Right hindlimb (tissue), 1 donor: ENCODE measurements at regions not wholly inside any gene's neighbourhood (a gene's known extent, or its start where the extent isn't known, plus 50 kb on each side); places are given as distances from the start of the nearest gene placed in this dataset.
"Not testable (repeated sequence)": the region's sequence is repeated elsewhere in the genome, so short reads cannot be mapped to it uniquely, and the experiment has no call there.

Experiments
- DNase-seq: peaks from one replicate; pipeline ENCODE4 v3.0.0-alpha.2; 2018

DNA sequence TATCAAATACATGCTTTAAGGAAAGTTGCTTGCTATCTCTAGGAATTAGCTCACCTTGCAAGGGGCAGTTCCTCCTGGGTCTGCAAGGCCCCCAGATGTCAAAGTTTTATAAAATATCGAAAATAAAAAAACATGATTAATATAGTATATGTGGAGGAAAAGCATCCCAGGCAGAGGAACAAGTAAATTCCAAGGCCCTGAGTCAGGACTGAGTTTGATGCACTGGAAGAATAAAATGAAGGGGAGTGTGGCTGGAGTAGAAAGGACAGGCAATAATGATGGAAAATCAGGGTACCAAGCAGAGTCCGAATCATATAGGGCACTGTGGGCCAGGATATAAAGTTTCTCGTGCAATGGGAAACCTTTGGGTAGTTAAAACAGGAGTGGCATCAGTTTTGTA, 112.4 kb upstream of the EEPD1 start:
- DNase-seq = no peak

DNA sequence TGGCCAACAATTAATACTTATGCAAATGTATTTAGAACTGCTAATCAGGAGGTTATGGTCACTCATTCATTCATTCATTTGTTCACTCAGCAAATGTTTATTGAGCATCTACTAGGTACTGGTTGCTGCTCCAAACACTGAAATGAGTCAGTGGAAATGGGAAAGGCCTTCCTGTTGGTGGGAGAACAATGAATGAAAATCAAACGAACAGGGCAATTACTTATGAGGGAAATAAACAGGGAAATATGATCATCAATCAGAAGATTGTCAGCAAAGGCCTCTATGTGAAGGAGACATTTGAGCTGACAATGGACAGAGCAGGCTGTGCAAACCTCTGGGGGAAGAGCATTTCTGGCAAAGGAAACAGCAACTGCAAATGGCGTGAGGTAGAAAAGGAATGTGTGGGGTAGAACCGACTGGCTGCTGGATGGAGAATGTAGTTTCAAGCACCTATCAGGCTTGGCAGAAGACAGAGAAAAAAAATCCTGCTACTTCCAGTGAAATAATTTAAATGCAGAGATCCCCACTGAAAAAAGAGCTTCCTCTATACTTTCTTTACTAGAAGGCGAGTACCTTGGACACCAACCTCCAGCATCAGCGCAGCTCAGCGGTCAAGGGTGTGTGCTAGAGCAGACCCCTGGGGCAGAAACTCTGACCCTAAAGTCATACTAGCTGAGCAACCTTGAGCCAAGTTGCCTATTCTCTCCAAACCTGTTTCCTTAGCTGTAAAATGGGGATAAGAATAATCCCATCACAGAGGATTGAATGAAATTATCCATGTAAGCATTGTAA, 108.8 kb upstream of the EEPD1 start:
- DNase-seq = no peak

DNA sequence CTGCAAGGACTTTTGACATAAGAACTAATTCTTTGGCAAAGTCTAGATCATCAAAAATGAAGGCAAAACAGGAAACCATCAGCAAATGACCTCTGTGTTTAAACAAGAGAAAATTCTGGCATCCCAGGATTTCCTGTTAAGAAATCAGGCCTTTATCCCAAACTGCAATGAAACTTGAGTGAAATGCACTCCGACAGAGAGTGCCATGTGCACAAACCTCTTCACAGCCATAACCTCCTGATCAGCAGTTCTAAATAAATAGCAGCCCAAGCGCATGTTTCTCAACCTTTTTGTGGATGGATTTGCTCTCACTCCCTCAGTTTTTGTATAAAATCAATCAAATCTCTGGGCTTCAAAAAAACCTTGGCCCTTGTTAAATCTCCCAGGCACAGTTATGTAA, 107.7 kb upstream of the EEPD1 start:
- no peak for DNase-seq

DNA sequence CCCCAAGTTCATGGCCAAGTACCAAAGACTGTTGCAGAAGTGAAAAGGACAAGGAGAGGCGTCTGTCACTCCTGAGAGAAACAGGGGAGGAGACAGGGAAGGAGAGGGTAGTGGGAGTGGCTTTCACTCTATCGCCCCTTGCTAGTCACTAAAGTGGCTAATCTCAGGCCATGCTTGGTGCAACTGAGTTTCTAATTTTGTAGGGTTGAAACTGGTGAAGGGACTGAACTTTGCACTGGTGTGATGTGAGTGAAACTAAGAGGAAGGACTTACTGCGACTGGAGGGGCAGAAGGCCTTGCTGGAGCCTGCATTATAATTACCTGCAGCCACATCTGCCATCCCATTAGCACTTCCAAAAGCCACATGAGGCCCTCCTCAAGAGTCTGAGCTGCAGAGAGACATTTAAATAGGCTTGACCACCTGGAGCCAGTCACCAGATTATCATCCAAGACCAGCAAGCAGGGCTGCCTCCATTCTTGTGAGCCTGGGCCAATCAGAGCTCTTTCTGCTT, 107.2 kb upstream of the EEPD1 start:
- DNase-seq = no peak

DNA sequence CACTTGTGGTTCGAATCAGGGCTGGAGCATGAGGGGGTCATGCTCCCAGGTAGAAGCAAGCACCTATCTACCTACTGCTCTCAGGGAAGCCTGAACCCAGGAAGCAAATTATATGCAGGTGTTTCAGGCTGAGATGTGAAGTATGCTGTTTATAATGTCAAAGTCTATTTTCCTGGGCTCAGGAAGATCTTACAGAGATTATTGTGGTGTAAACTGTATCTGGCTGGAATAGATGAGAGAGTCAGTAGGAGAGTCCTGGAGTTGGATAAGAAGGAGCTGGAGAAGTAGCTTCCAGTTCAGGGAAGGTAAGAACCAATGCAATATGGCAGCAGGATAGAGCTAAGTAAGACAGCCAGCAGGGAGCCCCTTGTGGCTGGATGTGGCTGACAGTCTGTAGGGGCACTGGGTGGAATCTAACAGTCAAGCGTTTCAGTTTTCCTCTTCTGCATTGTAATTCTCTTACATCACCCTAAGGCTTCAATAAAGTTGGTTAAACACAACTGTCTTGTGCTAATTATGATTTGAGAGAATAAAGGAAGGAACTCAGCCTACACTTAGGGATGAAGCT, 105.9 kb upstream of the EEPD1 start:
- DNase-seq = no peak

DNA sequence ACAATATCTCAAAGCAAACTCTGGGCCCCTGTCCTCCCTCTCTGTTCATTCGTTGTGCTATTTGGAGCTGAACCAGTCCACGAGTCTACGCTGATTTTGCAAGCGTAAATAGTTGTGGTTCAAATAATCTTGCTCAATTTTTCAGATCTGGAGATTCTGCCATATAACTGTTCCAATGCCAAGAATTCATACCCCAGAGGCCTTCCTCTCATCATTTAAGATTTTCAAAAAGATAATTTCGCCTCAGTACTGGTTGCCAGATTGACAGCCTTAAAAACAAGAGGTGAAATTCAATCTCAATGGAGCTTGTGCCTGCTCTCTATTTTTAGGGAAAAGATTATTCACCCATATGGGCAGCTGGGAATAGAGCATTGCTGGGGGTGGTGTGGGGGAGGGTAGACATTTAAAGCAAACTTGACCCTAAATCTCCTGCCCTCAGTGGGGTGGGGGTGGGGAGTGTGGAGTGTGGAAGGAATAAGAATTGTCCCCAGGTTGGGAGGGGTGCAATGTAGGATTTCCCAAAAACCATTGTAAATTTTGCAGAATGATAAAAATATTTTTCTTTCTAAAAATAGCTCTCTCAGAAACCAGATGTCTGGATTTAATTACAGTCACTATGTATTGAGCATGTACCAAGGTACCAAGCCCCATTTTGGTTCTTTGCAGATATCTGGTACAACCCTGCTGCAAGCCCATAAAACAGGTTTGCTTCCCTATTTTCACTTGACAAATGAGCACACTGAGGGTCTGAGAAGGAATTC, 104.7 kb upstream of the EEPD1 start:
- no peak for DNase-seq

DNA sequence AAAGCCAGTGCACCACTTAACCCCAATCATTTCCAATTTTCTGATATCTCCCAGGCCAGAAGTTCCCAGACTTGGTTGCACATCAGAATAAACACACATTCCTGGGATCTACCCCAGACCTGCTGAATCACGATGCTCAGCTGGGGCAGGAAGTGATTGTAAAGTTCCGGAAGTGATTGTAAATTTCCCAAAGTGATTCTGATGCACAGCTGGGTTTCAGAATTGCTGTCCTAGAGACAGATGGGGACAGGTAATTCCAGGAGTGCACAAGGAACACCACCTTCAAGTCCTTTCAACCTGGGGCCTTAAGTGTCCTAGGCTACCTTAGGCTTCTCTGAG, 104.2 kb upstream of the EEPD1 start:
- DNase-seq = no peak

DNA sequence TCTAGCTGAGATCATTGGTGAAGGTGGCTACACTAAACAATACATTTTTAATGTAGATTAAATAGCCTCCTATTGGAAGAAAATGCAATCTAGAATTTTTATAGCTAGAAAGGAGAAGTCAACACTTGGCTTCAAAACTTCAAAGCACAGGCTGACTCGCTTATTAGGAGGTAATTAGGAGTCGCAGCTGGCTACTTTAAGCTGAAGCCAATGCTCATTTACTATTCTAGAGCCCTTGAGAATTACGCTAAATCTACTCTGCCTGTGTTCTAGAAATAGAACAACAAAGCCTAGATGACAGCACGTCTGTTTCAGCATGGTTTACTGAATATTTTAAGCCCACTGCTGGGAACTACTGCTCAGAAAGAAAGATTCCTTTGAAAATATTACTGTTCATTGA, 101.6 kb upstream of the EEPD1 start:
- no peak for DNase-seq

DNA sequence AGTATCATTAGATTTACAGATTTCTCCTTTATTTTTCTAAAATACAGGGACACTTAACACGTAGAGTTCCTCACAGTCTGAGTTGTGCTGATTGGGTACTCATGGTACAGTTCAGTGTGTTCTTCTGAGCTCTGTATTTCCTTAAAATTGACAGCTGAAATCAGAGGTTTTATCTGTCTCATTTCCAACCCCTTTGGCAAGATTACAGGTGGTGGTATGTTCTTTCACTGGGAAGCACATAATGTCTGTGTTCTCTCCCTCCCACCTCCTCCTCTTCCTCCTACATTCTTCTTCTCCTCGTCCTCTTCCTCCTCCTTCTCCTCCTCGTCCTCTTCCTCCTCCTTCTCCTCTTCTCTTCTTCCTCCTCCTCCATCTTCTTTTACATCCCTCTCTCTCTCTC, 99.5 kb upstream of the EEPD1 start:
- DNase-seq = no peak

DNA sequence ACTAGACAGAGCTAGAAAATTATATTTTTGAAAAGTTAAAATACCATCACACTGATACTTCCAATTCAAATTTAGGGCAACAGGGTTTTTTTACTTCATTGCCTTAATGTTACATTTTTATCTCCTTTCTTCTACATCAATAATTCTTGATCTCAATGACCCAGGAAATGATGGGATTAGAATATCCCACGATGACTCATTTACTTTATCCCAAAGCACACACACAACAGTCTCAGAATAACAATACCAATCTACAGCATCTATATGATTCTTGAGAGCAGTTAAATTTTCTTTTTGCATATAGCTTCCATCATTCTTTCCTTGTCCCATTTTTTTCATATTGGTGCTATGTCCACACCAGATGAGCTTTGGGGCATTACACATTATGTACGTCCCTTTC, 98.4 kb upstream of the EEPD1 start:
- no peak for DNase-seq

DNA sequence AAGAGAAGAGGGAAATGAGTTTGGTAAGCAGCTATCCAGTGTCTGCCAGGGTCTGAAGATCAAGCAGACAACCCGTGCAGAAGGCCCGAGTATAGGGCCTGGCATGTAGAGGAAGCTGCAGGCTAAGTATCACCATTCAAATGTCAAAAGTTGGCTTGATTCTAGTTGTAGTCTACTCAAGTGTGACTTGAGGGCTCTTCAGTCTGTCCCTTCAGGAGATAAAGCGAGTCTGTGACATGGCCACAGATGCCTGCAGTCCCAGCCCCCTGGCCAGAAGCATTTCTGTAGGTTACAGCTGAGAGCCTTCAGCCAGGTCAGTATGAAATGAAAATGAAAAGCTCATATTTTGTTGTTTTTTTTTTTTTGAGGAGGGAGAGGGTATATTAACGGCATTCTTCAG, 97.8 kb upstream of the EEPD1 start:
- DNase-seq = no peak

DNA sequence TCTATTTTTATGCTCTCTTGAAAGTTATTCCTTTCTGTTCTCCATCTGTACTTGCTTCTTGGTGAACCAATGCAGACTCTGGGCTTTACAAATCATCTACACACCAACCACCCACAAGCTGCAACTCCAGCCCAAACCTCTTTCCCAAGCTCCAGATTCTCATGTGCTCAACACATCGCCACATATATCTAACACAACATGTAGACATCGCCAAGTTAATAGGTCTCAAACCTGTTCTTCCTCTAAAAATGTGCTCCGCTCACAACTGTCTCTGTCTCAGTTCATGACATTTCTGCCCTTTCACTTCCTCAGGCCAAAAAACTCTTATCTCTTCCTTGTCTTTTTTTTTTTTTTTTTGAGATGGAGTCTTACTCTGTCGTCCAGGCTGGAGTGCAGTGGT, 95.7 kb upstream of the EEPD1 start:
- DNase-seq = no peak

DNA sequence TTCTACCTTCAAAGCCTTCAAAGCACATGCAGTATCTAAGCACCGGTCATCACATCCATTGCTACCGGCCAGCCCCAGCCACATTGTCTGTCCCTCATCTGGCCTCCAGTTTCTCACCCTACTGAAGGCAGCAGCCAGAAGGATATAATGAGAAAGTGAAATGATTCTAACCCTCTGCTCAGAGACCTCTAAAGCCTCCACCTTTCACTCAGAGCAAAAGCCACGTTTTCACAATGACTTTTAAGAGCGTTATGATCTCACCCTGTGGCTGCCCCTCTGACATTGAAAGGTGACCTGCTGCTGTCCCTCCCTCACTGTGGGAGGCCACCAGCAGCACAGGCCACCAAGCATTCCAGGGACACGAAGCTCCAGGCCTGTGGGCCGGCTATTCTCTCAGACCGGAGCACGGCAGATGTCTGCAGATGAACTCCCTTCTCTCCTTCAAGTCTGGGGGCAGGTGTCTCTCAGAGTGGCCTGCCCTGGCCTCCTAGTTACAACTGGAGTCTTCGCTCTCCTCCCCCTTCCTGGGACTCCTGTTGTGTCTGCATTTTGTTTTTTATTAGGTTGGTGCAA, 94.9 kb upstream of the EEPD1 start:
- DNase-seq = no peak

DNA sequence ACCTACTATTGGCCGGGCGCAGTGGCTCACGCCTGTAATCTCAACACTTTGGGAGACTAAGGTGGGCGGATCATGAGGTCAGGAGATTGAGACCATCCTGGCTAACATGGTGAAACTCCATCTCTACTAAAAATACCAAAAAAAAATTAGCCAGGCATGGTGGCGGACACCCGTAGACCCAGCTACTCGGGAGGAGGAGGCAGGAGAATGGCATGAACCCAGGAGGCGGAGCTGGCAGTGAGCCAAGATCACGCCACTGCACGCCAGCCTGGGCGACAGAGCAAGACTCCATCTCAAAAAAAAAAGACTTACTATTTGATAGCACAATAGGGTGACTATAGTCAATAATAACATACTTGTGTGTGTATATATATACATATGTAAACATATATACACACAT, 92.7 kb upstream of the EEPD1 start:
- not testable (repeated sequence) for DNase-seq

DNA sequence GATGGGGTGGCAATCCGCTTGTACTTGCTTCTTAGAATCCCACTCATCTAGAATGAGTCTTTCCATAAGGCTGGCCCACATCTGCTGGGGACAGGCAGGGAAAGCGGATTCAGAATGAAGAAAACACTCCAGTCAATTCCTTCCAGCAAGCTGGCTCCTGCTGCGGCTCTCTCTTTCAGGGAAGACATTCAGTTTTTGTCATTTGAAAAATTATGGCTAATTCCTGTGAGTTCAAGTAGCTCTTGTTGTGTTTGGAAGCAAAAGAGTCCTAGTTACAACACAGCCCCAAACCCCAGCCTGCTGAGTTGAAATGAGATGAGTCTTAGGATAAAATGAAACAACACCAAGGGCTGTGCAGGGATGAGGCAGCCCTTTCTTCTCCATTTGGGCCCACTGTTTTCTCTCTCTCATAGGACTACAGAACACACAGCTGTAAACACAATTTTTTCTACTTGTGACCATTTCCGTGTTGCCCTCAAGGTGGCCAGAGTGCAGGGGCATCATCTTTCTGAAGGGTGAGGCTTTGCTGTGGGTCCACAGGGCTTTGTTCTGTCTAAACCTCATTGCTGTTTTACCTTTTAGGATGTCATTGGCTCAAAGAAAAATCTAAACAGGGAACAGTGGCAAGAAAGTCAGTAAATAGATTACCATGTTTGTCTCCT, 90.8 kb upstream of the EEPD1 start:
- no peak for DNase-seq

DNA sequence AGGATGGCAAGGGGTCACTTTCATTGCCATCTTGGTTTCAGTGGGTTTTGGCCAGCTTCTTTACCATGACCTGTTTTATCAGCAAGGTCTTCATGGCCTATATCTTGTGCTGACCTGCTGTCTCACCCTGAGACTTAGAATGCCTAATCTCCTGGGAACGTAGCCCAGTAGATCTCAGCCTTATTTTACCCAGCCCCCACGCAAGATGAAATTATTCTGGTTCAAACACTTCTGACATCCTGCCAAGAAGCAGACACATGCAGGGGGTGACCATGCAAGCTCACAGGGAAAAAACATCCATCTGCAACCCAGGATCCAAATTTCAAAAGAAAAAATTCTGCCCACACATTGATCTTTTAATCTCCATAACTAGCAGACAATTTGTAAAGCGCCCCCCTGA, 88.4 kb upstream of the EEPD1 start:
- DNase-seq = no peak

DNA sequence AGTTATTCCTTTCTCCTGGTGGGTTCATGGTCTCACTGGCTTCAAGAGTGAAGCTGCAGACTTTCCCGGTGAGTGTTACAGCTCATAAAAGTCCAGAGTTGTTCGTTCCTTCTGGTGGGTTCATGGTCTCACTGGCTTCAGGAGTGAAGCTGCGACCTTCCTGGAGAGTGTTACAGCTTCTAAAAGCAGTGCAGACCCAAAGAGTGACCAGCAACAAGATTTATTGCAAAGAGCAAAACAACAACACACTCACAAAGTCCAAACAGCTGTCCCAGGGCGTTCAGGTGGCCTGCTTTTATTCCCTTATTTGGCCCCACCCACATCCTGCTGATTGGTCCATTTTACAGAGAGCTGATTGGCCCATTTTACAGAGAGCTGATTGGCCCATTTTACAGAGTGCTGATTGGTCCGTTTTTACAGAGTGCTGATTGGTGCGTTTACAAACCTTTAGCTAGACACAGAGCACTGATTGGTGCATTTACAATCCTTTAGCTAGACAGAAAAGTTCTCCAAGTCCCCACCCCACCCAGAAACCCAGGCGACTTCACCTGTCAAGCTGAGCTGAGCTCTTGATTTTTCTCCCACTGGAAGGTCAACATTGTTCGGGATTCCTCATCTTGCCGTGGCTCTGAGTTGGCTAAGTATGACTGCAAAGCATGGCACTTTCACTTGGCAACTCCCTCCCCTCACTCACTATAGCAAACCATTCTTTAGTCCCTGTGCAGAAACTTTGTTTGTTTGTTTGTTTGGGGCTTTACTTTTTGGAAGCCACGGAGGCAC, 87.3 kb upstream of the EEPD1 start:
- not testable (repeated sequence) for DNase-seq

DNA sequence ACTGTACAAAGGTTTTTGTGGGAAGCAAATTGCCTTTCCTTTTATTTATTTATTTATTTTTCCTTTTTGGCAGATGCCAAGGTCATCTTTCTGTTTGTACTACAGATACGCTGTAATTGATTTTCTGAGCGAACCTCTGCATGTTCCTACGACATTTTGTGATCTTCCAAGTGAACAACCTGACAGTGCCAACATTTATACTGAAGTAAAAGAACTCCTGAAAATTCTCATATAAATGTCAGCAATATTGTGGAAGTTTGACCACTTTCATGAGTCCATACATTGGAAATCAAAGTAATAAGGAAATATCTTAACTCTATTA, 86.8 kb upstream of the EEPD1 start:
- DNase-seq = no peak

DNA sequence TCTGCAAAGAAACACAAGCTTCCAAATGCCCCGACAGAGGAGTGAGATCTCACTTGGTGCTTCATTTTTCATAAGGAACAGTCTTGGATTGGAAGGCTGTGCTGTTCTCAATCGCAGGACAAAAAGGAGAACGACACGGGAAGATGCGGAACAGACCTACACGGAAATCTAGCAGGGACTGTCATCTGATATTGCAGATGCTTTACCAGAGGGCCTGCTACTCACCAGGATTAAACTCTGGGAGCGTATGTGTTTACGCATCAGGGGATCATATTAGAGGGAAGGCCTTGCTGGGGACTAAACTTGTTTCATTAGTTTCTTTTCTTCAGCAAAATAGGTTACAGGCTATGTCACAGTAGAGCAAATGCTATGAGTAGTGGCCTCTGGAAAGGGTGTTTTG, 82.8 kb upstream of the EEPD1 start:
- no peak for DNase-seq

DNA sequence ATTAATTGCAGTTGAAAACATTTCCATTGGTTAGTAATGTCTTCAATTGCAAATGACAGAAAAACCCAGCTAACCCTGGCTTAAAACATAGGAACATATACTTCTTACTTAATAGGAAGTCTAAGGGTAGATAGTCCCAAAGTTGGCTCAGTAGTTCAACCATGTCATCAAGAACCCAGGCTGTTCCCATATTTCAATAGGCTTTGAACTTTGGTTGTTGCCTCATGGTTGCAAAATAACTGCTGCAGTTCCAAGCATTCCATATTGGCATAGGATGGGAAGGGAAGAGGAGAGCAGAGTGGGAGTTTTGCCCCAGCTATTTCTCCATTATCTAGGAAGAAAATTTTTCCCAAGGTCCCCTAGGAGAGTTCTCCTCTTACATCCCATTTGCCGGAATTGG, 81.4 kb upstream of the EEPD1 start:
- no peak for DNase-seq

DNA sequence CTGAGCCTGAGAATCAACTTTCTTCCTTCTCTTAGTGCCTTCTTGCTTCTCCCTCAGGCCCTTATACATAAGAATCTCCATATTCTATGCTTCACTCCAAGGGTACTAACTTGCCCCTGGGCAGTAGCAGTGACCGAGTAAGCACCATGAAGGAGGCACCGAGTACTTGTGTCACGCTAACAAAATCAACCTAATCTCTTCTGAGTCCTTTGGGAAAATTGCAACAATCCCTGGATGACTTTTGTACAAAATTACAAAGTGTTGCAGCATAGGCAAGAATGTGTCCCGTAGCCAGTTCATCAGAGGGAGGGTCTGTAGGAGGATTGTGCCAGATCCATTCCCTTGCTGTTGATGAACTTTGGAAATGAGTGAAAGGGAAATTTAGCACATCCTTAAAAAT, 80.4 kb upstream of the EEPD1 start:
- DNase-seq = no peak

DNA sequence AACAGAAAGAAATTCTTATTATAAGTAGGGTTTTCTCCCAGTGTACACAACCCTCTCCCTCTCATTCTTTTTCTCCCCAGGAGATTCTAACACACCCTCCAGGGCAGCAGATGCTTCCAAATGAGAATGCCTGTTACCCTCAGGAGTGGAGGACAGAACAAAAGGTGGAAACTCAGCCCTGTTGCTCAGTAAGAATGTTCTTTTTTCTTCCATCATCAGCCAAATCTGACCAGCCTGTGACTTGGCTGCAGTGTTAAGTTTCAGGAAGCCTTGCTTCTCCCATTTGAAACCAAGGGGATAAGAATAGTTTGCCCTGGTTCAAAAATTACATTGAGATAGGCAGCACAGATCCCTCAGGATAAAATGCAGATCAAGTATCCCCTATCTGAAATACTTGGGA, 77.5 kb upstream of the EEPD1 start:
- DNase-seq = no peak

DNA sequence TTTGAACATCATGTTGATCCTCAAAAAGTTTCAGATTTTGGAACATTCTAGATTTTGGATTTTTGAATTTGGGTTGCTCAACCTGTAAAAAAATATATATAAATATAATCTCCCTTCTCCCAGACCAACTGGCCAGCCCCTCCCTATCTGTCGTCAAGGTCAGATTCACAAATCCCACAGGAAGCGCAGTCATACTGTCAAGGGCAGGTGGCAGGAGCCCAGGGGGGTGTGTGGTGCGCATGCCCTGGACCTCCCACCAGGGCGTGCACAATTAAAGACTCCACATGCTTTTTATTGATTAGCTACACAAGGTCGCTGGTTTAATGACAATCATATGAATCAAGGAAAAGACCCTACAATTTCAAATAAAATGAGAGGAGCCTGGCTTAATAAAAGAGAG, 77.0 kb upstream of the EEPD1 start:
- no peak for DNase-seq
